IMR-90 (cell line): ENCODE measurements at regions not wholly inside any gene's neighbourhood (a gene's known extent, or its start where the extent isn't known, plus 50 kb on each side); places are given as distances from the start of the nearest gene placed in this dataset.

Source experiments
- ATAC-seq: fragments of 200-7000 bp; cut with Tn5 transposase; 2 replicates; pipeline ENCODE4 v1.9.1; 2020; ENCODE audit warnings: low read depth, mild to moderate bottlenecking, moderate library complexity
- BruUV-seq: library from RNA; stranded (reverse); fragments of 400-500 nt; replicated peaks from 2 replicates; lab custom pipeline; 2021; lab: Mats Ljungman, UMichigan
- CTCF ChIA-PET: fragments of 300-600 bp; formaldehyde crosslinking; extraction: SDS; loops from one replicate; lab custom pipeline; 2021; ENCODE audit warnings: antibody characterized with exemption; lab: Yijun Ruan, JAX
- POLR2A ChIA-PET: fragments of 300-600 bp; sonication (Branson Sonifier 250); formaldehyde crosslinking; loops from one replicate; lab custom pipeline; 2022; ENCODE audit warnings: antibody characterized with exemption; ENCODE audit not compliant: unreplicated experiment; lab: Charles Lee
- DNase-seq: peaks from one replicate; pipeline ENCODE4 v3.0.0; 2013
- H2AFZ ChIP-seq: replicated peaks from 2 replicates; pipeline ENCODE3; 2013; ENCODE audit warnings: low read length, mild to moderate bottlenecking; ENCODE audit not compliant: poor library complexity
- H2AK5ac ChIP-seq: 2 replicates; pipeline ENCODE4 v1.6.1; 2013; ENCODE audit warnings: low read depth, low read length, inconsistent platforms
- H2AK9ac ChIP-seq: replicated peaks from 2 replicates; pipeline ENCODE3; 2013; ENCODE audit warnings: mild to moderate bottlenecking, low read depth, low read length, moderate library complexity; ENCODE audit not compliant: poor library complexity
- H2BK120ac ChIP-seq: 2 replicates; pipeline ENCODE4 v1.6.1; 2013; ENCODE audit warnings: low read depth, low read length, inconsistent platforms
- H2BK15ac ChIP-seq: 3 replicates; pipeline ENCODE4 v1.6.1; 2013; ENCODE audit warnings: low read depth, low read length, inconsistent platforms
- H2BK20ac ChIP-seq: 2 replicates; pipeline ENCODE4 v1.6.1; 2013; ENCODE audit warnings: low read depth, mild to moderate bottlenecking, inconsistent platforms, low read length, moderate library complexity
- H2BK5ac ChIP-seq: 2 replicates; pipeline ENCODE4 v1.6.1; 2013; ENCODE audit warnings: mild to moderate bottlenecking, low read depth, low read length, inconsistent platforms; ENCODE audit not compliant: poor library complexity, severe bottlenecking
- H3K14ac ChIP-seq: replicated peaks from 2 replicates; pipeline ENCODE4 v1.6.1; 2013; ENCODE audit warnings: low read depth, low read length, inconsistent platforms
- H3K18ac ChIP-seq: 2 replicates; pipeline ENCODE4 v1.6.1; 2013; ENCODE audit warnings: low read depth, low read length, control low read depth
- H3K23ac ChIP-seq: 2 replicates; pipeline ENCODE4 v1.6.1; 2013; ENCODE audit warnings: low read depth, low read length, inconsistent platforms
- H3K27ac ChIP-seq: 2 replicates; pipeline ENCODE4 v1.5.1; 2013; ENCODE audit warnings: mild to moderate bottlenecking, control low read depth, low read length; ENCODE audit not compliant: insufficient read depth
- H3K27me3 ChIP-seq: 2 replicates; pipeline ENCODE4 v1.6.1; 2013; ENCODE audit warnings: low read length; ENCODE audit not compliant: control insufficient read depth, insufficient read depth
- H3K36me3 ChIP-seq: 2 replicates; pipeline ENCODE4 v1.6.1; 2013; ENCODE audit warnings: low read length, mixed read lengths; ENCODE audit not compliant: control insufficient read depth, insufficient read depth
- H3K4ac ChIP-seq: 2 replicates; pipeline ENCODE4 v1.6.1; 2013; ENCODE audit warnings: low read depth, low read length, inconsistent platforms
- H3K4me1 ChIP-seq: 2 replicates; pipeline ENCODE4 v1.6.1; 2013; ENCODE audit warnings: low read length, mixed read lengths; ENCODE audit not compliant: control insufficient read depth, insufficient read depth
- H3K4me2 ChIP-seq: 2 replicates; pipeline ENCODE4 v1.6.1; 2013; ENCODE audit warnings: low read depth, mild to moderate bottlenecking, control low read depth, low read length, moderate library complexity
- H3K4me3 ChIP-seq: 2 replicates; pipeline ENCODE4 v1.5.1; 2013; ENCODE audit warnings: low read depth, mild to moderate bottlenecking, control low read depth, low read length, moderate library complexity; ENCODE audit not compliant: insufficient read depth
- H3K56ac ChIP-seq: 2 replicates; pipeline ENCODE4 v1.6.1; 2013; ENCODE audit warnings: low read length, inconsistent platforms; ENCODE audit not compliant: insufficient read depth; ENCODE audit errors: extremely low read depth
- H3K79me1 ChIP-seq, 2 experiments: 2 replicates each; pipeline ENCODE4 v1.6.1; 2013; ENCODE audit warnings: low read length in 2 of 2, inconsistent platforms in 1 of 2, low read depth in 1 of 2
- H3K9ac ChIP-seq: 2 replicates; pipeline ENCODE4 v1.6.1; 2013; ENCODE audit warnings: low read depth, low read length, control low read depth
- H3K9me1 ChIP-seq: 2 replicates; pipeline ENCODE4 v1.6.1; 2013; ENCODE audit warnings: low read length, inconsistent platforms; ENCODE audit not compliant: insufficient read depth
- H3K9me3 ChIP-seq: 2 replicates; pipeline ENCODE4 v1.6.1; 2013; ENCODE audit warnings: low read length; ENCODE audit not compliant: control insufficient read depth, insufficient read depth
- H4K20me1 ChIP-seq: 2 replicates; pipeline ENCODE4 v1.6.1; 2013; ENCODE audit warnings: low read length, inconsistent platforms; ENCODE audit not compliant: insufficient read depth
- H4K5ac ChIP-seq: 2 replicates; pipeline ENCODE4 v1.6.1; 2013; ENCODE audit warnings: mild to moderate bottlenecking, low read depth, low read length, control low read depth
- H4K8ac ChIP-seq, 2 experiments: 2 replicates each; pipeline ENCODE4 v1.6.1; 2013; ENCODE audit warnings: low read depth in 2 of 2, low read length in 2 of 2, control low read depth in 1 of 2, inconsistent platforms in 1 of 2
- H4K91ac ChIP-seq: 2 replicates; pipeline ENCODE4 v1.6.1; 2013; ENCODE audit warnings: low read depth, low read length, inconsistent platforms; ENCODE audit not compliant: insufficient read depth
- BHLHE40 ChIP-seq: fragments of 150-350 bp; IDR thresholded peaks from 2 replicates; pipeline ENCODE4 v1.6.1; 2016; ENCODE audit warnings: mild to moderate bottlenecking, low read depth, low read length
- CEBPB ChIP-seq: IDR thresholded peaks from 2 replicates; pipeline ENCODE4 v1.6.1; 2012; ENCODE audit warnings: low read depth, low read length, improper control_type of control experiment
- CHD1 ChIP-seq: IDR thresholded peaks from 2 replicates; pipeline ENCODE4 v1.6.1; 2012; ENCODE audit warnings: low read depth, low read length, improper control_type of control experiment
- FOS ChIP-seq: fragments of 150-350 bp; IDR thresholded peaks from 2 replicates; pipeline ENCODE4 v1.6.1; 2016; ENCODE audit warnings: low read depth, low read length
- MAFK ChIP-seq: IDR thresholded peaks from 2 replicates; pipeline ENCODE4 v1.6.1; 2012; ENCODE audit warnings: low read depth, low read length, improper control_type of control experiment
- MAZ ChIP-seq: IDR thresholded peaks from 2 replicates; pipeline ENCODE4 v1.6.1; 2012; ENCODE audit warnings: low read depth, mild to moderate bottlenecking, low read length, improper control_type of control experiment, moderate library complexity, borderline replicate concordance
- MXI1 ChIP-seq: IDR thresholded peaks from 2 replicates; pipeline ENCODE4 v1.6.1; 2012; ENCODE audit warnings: low read depth, mild to moderate bottlenecking, low read length, moderate library complexity, borderline replicate concordance
- NFE2L2 ChIP-seq: fragments of 150-350 bp; IDR thresholded peaks from 2 replicates; pipeline ENCODE4 v1.6.1; 2016; ENCODE audit warnings: low read depth, mild to moderate bottlenecking, low read length
- POLR2A ChIP-seq: IDR thresholded peaks from 2 replicates; pipeline ENCODE4 v1.6.1; 2012; ENCODE audit warnings: mild to moderate bottlenecking, low read depth, low read length
- RAD21 ChIP-seq: IDR thresholded peaks from 2 replicates; pipeline ENCODE4 v1.6.1; 2012; ENCODE audit warnings: low read length, improper control_type of control experiment
- RCOR1 ChIP-seq: IDR thresholded peaks from 2 replicates; pipeline ENCODE4 v1.6.1; 2012; ENCODE audit warnings: mild to moderate bottlenecking, low read length, improper control_type of control experiment; ENCODE audit not compliant: insufficient replicate concordance
- RFX5 ChIP-seq: IDR thresholded peaks from 2 replicates; pipeline ENCODE4 v1.8.0; 2012; ENCODE audit warnings: low read depth, mild to moderate bottlenecking, low read length, moderate library complexity
- SMC3 ChIP-seq: fragments of 150-350 bp; IDR thresholded peaks from 2 replicates; pipeline ENCODE4 v1.6.1; 2016; ENCODE audit warnings: low read depth, mild to moderate bottlenecking, antibody characterized with exemption, low read length, moderate library complexity
- WGBS, 2 experiments: methylation state at CpG; one replicate each; pipeline versions ENCODE4 v1.1.5 to v1.1.7; 2013; ENCODE audit warnings: missing lambda C conversion rate in 2 of 2; ENCODE audit not compliant: insufficient read length in 1 of 2; ENCODE audit errors: extremely low coverage in 2 of 2; 5-methylcytosine and 5-hydroxymethylcytosine counted together
- dilution Hi-C: fragments of 300-500 bp; cut with HindIII; formaldehyde crosslinking; loops from one replicate; pipeline ENCODE4 v1.14.3; 2018; ENCODE audit warnings: low sequenced_read_pairs; ENCODE audit not compliant: unreplicated experiment
- in situ Hi-C: fragments of 300-500 bp; cut with MboI; formaldehyde crosslinking; loops from 3 replicates; pipeline ENCODE4 v1.14.3; 2019; ENCODE audit warnings: low sequenced_read_pairs, inconsistent platforms, mixed read lengths
- intact Hi-C: fragments of 100-400 bp; cut with micrococcal nuclease; formaldehyde crosslinking; loops from 2 replicates; pipeline ENCODE4 v1.10.0; 2022
- TF ChIP-seq, protein P1 (sequence below): fragments of 150-350 bp; IDR thresholded peaks from 2 replicates; pipeline ENCODE4 v1.6.1; 2017; ENCODE audit warnings: mild to moderate bottlenecking, antibody characterized with exemption, low read length, low read depth
- TF ChIP-seq, protein P2 (sequence below): fragments of 150-350 bp; IDR thresholded peaks from 2 replicates; pipeline ENCODE4 v1.6.1; 2016; ENCODE audit warnings: low read depth, mild to moderate bottlenecking, low read length, moderate library complexity, borderline replicate concordance
- TF ChIP-seq, protein P3 (sequence below): conservative IDR thresholded peaks from 2 replicates; pipeline ENCODE4 v1.5.1; 2012; ENCODE audit warnings: mild to moderate bottlenecking, low read depth, low read length, improper control_type of control experiment

DNA sequence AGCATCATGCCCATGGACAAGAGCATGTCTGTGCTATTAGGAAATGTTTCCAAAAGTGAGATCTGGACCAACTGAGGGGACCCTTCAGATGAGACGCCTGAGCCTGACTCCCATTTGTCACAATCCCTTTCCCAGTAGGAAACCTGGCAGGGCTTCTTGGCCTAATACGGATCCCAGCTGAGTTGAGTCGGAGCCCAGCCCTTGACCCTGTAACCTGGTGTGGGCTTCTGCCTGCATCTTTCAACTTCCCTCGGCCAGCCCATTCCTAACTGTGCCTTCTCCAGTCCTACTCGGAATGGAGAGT lies 148.3 kb downstream of the IRX2 start:
- dilution Hi-C loops, result no loop called here
- H2BK120ac ChIP-seq, result no peak overlapping the region
- ChIA-PET CTCF (no interaction called here), POLR2A (no interaction called here)
- BruUV-seq, result no TSS peak
- no peak overlapping the region for H3K18ac ChIP-seq
- no peak overlapping the region for H3K23ac ChIP-seq
- H3K56ac ChIP-seq, result no peak overlapping the region
- no peak overlapping the region for H2BK5ac ChIP-seq
- H2AK5ac ChIP-seq, result no peak overlapping the region
- H4K20me1 ChIP-seq, result no peaks in the 10 kb centered on the region
- H2AK9ac ChIP-seq, result no peak overlapping the region
- no peak overlapping the region for H3K4me2 ChIP-seq
- H3K14ac ChIP-seq, result no peak overlapping the region
- H2AFZ ChIP-seq, result no peak overlapping the region
- H2BK20ac ChIP-seq, result no peak overlapping the region
- H3K79me1 ChIP-seq, result no peaks in the 10 kb centered on the region
- DNase-seq (no peak), ATAC-seq (no peak)
- intact Hi-C loops, result no loop called here
- in situ Hi-C loops, result no loop called here
- peaks cover 15% of the 10 kb centered on the region for H3K9me3 ChIP-seq
- H3K9me1 ChIP-seq, result no peaks in the 10 kb centered on the region
- no peak overlapping the region for H3K4ac ChIP-seq
- TF ChIP-seq, protein P1, sequence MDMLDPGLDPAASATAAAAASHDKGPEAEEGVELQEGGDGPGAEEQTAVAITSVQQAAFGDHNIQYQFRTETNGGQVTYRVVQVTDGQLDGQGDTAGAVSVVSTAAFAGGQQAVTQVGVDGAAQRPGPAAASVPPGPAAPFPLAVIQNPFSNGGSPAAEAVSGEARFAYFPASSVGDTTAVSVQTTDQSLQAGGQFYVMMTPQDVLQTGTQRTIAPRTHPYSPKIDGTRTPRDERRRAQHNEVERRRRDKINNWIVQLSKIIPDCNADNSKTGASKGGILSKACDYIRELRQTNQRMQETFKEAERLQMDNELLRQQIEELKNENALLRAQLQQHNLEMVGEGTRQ, result no peak
- TF ChIP-seq, protein P2, sequence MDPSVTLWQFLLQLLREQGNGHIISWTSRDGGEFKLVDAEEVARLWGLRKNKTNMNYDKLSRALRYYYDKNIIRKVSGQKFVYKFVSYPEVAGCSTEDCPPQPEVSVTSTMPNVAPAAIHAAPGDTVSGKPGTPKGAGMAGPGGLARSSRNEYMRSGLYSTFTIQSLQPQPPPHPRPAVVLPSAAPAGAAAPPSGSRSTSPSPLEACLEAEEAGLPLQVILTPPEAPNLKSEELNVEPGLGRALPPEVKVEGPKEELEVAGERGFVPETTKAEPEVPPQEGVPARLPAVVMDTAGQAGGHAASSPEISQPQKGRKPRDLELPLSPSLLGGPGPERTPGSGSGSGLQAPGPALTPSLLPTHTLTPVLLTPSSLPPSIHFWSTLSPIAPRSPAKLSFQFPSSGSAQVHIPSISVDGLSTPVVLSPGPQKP, result no peak
- TF ChIP-seq, protein P3, sequence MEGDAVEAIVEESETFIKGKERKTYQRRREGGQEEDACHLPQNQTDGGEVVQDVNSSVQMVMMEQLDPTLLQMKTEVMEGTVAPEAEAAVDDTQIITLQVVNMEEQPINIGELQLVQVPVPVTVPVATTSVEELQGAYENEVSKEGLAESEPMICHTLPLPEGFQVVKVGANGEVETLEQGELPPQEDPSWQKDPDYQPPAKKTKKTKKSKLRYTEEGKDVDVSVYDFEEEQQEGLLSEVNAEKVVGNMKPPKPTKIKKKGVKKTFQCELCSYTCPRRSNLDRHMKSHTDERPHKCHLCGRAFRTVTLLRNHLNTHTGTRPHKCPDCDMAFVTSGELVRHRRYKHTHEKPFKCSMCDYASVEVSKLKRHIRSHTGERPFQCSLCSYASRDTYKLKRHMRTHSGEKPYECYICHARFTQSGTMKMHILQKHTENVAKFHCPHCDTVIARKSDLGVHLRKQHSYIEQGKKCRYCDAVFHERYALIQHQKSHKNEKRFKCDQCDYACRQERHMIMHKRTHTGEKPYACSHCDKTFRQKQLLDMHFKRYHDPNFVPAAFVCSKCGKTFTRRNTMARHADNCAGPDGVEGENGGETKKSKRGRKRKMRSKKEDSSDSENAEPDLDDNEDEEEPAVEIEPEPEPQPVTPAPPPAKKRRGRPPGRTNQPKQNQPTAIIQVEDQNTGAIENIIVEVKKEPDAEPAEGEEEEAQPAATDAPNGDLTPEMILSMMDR, result no peak
- no peak for TF ChIP-seq MAFK
- TF ChIP-seq POLR2A, result no peak
- TF ChIP-seq RCOR1, result no peak
- no peak for TF ChIP-seq CEBPB
- no peak for TF ChIP-seq RFX5
- no peak for TF ChIP-seq MAZ
- no peak for TF ChIP-seq RAD21
- TF ChIP-seq NFE2L2, result no peak
- TF ChIP-seq CHD1, result no peak
- TF ChIP-seq FOS, result no peak
- TF ChIP-seq BHLHE40, result no peak
- no peak for TF ChIP-seq MXI1
- no peak for TF ChIP-seq SMC3
- H3K36me3 ChIP-seq, result no peaks in the 10 kb centered on the region
- no peak overlapping the region for H3K27ac ChIP-seq
- WGBS, 2 experiments, result no CpG with 5 or more reads among the region's 5 CpGs
- H4K91ac ChIP-seq, result no peak overlapping the region
- no peaks in the 10 kb centered on the region for H3K4me1 ChIP-seq
- H2BK15ac ChIP-seq, result no peak overlapping the region
- no peak overlapping the region for H3K9ac ChIP-seq
- H4K5ac ChIP-seq, result no peak overlapping the region
- H3K4me3 ChIP-seq, result no peak overlapping the region
- H3K27me3 ChIP-seq, result no peaks in the 10 kb centered on the region
- H4K8ac ChIP-seq, result no peak overlapping the region
